NAMALWA (cell line): ENCODE measurements at regions not wholly inside any gene's neighbourhood (a gene's known extent, or its start where the extent isn't known, plus 50 kb on each side); places are given as distances from the start of the nearest gene placed in this dataset.
A peak's percentile ranks its signal among the peaks of the same experiment; 100 is the strongest.

Experiments
- DNase-seq: peaks from one replicate; pipeline ENCODE4 v3.0.0-alpha.2; 2015; ENCODE audit warnings: low spot score

- DNase-seq: no peak
These were observed 196.1 kb upstream of the ZEB2 start for GRCh38 chr2:144715992-144716391.

DNA sequence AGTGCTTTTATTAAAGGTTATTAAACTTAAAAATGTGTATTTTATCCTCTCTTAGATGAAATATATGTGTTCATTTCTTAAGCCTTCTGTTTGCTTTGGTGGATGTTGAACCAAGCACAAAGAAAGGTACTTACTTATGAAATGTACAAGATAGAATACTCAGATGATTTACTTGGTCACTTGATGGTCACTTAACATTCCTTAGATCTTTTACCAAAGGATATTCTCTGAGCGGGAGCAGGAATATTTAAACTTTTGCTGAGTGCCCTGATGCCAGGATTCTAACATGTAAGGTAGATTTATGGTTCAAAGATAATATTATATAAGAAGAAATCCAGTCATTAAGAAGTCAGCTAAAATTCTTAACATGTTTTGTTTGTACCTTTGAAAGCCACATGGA is 193.5 kb upstream of the ZEB2 start:
- no peak for DNase-seq

GRCh38 chr2:144712550-144712940 is 192.6 kb upstream of the ZEB2 start:
- DNase-seq: no peak

DNA sequence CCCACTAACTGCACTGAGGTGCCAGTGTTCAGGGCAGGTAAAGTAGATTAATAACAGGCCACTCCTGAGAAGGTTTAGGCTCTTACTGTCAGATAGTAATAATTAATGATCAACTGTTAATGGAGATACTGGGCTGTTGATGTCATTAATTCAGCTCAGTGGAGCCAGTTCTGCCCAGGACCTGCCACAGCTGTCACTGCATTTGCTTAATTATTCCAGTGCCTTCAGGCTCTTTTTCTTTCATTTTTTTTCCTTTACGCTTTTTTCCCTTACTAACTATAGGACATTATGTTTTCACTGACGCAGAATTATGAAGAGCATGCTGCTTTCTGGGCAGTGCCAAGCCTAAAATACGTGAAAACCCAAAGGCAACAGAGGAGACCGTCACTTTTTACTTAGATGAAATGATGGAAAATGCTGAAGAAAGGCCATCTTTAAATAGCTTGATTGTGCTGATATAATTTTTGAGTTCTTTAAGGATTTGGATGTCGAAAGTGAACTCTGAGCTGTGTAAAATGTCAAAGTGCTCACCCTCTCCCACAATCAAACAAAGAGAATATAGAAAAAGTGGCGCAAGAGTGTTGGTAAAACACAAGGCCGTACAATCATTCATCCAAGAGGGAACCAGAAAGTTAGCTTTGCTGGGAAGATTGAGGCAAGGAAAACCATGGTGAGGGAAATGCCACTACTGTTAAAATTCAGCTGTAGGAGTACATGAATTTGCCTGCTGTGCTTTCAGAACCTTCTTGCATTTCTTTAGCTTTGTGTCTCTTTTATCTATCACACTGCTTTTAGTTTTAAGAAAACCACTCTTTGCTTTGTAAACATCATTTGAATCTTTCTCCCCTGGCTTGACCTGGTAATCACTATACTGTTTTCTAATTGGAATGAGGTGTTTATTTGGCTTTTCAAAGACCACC is 192.0 kb upstream of the ZEB2 start:
- DNase-seq: no peak

DNA sequence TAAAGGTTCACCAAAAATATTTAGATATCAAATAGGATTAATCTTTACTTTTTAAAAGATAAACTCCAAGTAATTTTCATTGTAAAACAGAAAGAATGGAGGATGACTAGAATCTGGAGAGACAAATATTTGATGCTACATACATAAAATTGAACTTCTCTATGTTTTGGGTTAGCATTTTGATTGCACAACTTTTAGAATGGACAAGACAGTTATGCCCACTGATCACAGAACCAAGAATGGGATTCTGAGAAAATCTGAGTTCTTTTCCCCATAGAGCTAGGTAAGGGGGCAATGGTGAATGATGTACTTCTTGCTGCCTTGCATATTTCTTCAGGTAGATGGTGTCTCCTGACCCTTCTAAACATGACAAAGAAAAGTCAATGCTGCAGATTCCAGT is 191.2 kb upstream of the ZEB2 start:
- no peak for DNase-seq

DNA sequence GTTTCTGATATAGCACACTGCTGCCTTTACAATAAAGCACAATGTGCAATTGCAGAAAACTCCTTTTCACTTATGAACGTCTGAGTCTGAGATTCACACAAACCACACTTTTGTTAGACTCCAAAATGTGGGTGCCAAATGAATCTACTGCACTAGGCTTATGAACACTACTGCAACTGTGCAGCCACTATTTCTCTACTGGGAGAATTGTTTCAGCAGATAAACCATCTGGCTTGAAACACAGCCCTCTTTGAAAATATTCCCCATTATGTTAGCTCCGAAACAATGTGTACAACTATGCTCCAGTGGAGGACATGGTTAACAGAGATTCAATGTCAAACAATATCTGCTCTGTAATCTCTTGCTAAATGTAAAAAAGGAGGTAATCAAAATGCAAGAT is 188.7 kb upstream of the ZEB2 start:
- no peak for DNase-seq

- no peak for DNase-seq
These were observed 187.9 kb upstream of the ZEB2 start for GRCh38 chr2:144707736-144708326.

DNA sequence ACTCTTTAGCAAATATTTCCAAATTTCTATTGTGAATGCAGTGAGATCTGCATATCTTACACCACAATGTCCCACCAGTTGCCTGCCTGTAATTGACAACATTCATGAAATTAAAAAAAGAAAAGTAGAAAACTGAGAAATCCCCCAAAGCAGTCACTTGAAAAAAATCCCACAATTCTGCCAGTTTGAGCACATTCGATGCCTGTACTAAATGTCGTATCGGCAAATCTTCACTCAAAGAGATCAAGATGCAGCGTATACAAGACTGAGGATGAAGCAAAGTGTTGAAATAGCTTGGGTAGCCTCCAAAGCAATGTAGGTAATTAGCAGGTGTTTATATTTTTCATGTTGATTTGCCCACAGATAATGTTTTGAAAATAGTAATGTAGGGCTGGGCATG is 186.7 kb upstream of the ZEB2 start:
- DNase-seq: no peak

- no peak for DNase-seq
These were observed 185.7 kb upstream of the ZEB2 start for GRCh38 chr2:144705328-144706245.

DNA sequence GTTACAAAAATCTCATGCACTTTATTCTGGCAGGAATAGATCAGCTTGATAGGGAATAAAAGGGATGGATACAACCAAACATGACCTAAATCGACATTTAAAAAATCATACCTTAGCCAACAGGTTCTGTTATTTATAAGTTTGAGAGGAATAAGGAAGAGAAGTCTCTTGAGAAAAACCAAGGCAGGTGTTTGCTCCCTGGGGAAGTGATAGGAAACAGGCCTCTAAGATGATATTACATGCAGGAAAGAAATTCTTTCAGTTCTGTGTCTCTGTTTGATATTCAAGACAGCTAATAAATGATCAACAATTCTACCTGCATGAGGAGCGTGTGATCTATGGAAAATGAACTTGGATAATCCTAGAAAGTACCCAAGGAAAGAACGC is 184.8 kb upstream of the ZEB2 start:
- peak; percentile 67 for DNase-seq

GRCh38 chr2:144703852-144704708 is 184.2 kb upstream of the ZEB2 start:
- peak; percentile 96 for DNase-seq

DNA sequence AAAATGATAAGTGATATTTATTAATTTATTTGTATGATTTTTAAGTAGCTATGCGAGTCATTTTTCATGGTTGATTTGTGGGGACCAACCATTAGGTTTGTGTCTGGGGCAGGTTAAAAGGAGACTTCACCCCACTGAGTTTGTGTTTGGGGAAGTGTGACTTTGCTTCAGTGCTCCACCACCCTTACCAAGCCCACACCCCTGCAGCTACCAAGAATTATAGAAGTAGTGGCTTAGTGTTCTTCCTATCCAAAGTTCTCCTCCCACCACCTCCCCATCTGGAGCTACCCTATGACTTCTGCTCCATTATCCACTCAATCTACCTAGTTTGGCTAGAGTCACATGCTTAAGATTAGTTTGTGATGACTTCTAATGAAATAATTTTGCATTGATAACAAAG is 182.1 kb upstream of the ZEB2 start:
- peak; percentile 63 for DNase-seq

DNA sequence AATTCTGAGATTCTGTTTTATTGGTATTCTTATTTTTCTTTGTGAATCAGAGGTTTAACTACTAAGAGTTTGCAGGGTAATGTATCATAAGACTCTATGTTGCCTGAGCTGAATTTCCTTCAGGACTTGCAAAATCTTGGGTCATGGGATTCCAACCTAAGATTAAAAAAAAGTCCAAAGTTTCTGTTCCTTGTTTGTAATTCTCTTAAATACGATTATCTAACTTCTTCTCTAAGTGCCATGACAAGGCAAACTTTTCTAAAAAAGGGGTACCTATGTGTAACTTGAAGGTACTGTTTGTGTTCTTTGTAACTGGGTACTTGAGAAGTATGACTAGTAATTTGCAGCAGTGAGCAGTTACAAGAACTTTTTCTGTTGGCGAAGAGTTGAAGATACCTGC is 181.3 kb upstream of the ZEB2 start:
- no peak for DNase-seq

DNA sequence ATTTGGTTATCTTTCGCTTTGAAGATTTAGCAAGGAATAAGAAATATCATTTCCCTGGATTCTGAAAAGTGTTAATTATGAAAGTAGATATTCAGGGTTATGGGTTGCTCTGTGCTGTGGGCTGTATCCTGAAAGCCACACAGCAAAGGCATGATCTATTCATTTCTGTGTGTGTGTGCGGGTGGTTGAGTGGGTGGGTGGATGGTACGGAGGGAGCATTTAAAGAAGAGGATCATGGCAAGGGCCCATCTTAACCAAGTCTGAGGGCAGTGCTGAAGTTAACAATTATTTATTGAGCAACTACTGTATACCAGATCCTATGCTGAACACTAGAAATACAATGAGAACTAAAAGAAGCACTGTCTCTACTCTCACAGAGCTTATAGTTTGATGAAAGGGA is 178.2 kb upstream of the ZEB2 start:
- DNase-seq: no peak

DNA sequence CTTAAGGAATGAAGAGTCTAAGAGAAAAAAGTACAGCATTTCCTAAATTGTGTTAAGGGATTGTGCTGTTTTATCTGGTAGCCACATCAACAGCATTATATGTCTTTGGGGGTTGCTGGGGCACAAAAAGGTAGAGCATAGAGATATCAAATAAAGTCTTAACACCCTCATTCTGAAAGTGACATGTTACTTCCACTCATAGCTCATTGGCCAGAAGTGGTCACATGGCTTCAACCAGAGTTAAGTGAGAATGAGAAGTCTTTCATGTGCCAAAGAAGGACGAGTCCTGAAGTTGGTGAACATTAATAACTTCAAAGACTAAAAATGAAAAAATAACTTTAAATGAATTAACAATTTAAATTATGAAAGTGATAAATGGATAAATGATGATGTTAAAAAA is 175.7 kb upstream of the ZEB2 start:
- DNase-seq: no peak

- DNase-seq: no peak
These were observed 174.5 kb upstream of the ZEB2 start for GRCh38 chr2:144694456-144694855.

GRCh38 chr2:144693179-144693578 is 173.3 kb upstream of the ZEB2 start:
- no peak for DNase-seq

DNA sequence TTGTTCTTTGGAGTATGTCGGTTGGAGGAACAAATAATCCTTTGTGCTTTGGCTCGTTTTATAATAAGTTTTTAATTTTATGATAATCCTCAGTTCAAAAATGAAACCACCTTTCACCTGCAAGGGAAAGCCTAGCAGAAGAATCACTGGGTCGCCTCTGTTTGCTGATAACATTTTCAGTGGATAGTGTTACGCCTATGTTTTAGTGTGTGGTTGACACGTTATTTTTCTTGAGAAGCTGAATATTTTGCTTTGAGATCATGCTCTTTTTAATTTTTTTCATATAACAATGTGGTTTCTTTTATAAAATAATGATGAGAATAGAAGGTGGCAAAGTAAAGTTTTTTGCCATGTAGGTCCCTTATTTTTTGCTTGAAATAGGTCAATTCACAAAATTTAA is 172.7 kb upstream of the ZEB2 start:
- no peak for DNase-seq

GRCh38 chr2:144690771-144691170 is 170.9 kb upstream of the ZEB2 start:
- DNase-seq: no peak

GRCh38 chr2:144686518-144687215 is 166.7 kb upstream of the ZEB2 start:
- DNase-seq: peak; percentile 34

DNA sequence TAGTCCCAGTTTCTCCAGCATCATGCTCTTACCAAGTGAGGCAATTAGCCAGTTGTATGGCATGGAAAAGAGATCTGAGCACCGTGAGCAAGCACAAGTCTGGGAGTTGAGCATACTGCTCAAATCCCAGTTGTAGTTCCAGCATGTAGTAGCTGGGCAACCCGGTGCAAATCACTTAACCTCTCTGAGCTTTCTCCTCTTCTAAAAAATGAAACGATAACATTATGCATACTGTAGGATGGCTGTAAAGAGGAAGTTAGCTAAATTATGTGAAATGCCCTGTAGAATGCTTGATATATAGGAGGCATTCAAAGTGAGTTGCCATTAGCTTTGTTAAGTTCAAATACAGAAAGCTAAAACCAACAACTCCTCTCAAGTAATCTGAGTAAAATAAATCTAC is 164.0 kb upstream of the ZEB2 start:
- DNase-seq: peak; percentile 51
